ENCODE measurements at regions not wholly inside any gene's neighbourhood (a gene's known extent, or its start where the extent isn't known, plus 50 kb on each side); places are given as distances from the start of the nearest gene placed in this dataset.

- DNase-seq (no peak), ATAC-seq (ENCODE audit: insufficient read depth, low FRiP score) (no peak)
- no peak for TF ChIP-seq CTCF (IDR thresholded peaks at IDR 0.05; ENCODE audit: control extremely low read depth, extremely low read depth)
- H3K9me3 ChIP-seq (ENCODE audit: control insufficient read depth in 4 of 4, insufficient read depth in 3 of 4, low read length in 3 of 4) = no peaks in the 10 kb centered on the region
- H3K36me3 ChIP-seq (ENCODE audit: control insufficient read depth in 4 of 4, insufficient read depth in 4 of 4, low read length in 4 of 4) = no peaks in the 10 kb centered on the region
- WGBS, 2 donors = 87 to 95% methylated on average over 2 of the region's 2 CpGs
- H3K4me3 ChIP-seq = no peak overlapping the region
- no peaks in the 10 kb centered on the region for H3K4me1 ChIP-seq (ENCODE audit: control insufficient read depth in 5 of 5, insufficient read depth in 5 of 5, low read length in 5 of 5)
- no peak overlapping the region for H3K27ac ChIP-seq (ENCODE audit: low read depth in 1 of 2, low read length in 1 of 2)
- H3K9ac ChIP-seq (ENCODE audit: insufficient read depth in 1 of 2, low read length in 2 of 2) = no peak overlapping the region
- peaks cover 0 to 3% (median 0%) of the 10 kb centered on the region in 3 donors for H3K27me3 ChIP-seq (ENCODE audit: control insufficient read depth in 3 of 3, insufficient read depth in 3 of 3, low read length in 2 of 3)
Observed at GRCh38 chr5:98458004-98458403, 315.5 kb upstream of the RGMB start.

GRCh38 chr5:98458726-98459125 lies 314.7 kb upstream of the RGMB start:
- Histone ChIP-seq H3K9me3 (ENCODE audit: control insufficient read depth in 4 of 4, insufficient read depth in 3 of 4, low read length in 3 of 4) (no peaks in the 10 kb centered on the region), H3K4me1 (ENCODE audit: control insufficient read depth in 5 of 5, insufficient read depth in 5 of 5, low read length in 5 of 5) (no peaks in the 10 kb centered on the region), H3K27me3 (ENCODE audit: control insufficient read depth in 3 of 3, insufficient read depth in 3 of 3, low read length in 2 of 3) (peaks cover 0 to 3% (median 0%) of the 10 kb centered on the region in 3 donors), H3K4me3 (no peak overlapping the region), H3K36me3 (ENCODE audit: control insufficient read depth in 4 of 4, insufficient read depth in 4 of 4, low read length in 4 of 4) (no peaks in the 10 kb centered on the region), H3K9ac (ENCODE audit: insufficient read depth in 1 of 2, low read length in 2 of 2) (no peak overlapping the region), H3K27ac (ENCODE audit: low read depth in 1 of 2, low read length in 1 of 2) (no peak overlapping the region)
- ATAC-seq (ENCODE audit: insufficient read depth, low FRiP score) = no peak
- DNase-seq = no peak
- no peak for TF ChIP-seq CTCF (IDR thresholded peaks at IDR 0.05; ENCODE audit: control extremely low read depth, extremely low read depth)

GRCh38 chr5:98460536-98460935 lies 312.9 kb upstream of the RGMB start:
- no peaks in the 10 kb centered on the region for H3K9me3 ChIP-seq (ENCODE audit: control insufficient read depth in 4 of 4, insufficient read depth in 3 of 4, low read length in 3 of 4)
- no peak for ATAC-seq (ENCODE audit: insufficient read depth, low FRiP score)
- H3K27me3 ChIP-seq (ENCODE audit: control insufficient read depth in 3 of 3, insufficient read depth in 3 of 3, low read length in 2 of 3) = peaks cover 0 to 3% (median 0%) of the 10 kb centered on the region in 3 donors
- 53 to 61% methylated on average over 1 of the region's 1 CpG for WGBS, 2 donors
- no peaks in the 10 kb centered on the region for H3K36me3 ChIP-seq (ENCODE audit: control insufficient read depth in 4 of 4, insufficient read depth in 4 of 4, low read length in 4 of 4)
- no peak overlapping the region for H3K9ac ChIP-seq (ENCODE audit: insufficient read depth in 1 of 2, low read length in 2 of 2)
- no peak overlapping the region for H3K4me3 ChIP-seq
- H3K4me1 ChIP-seq (ENCODE audit: control insufficient read depth in 5 of 5, insufficient read depth in 5 of 5, low read length in 5 of 5) = no peaks in the 10 kb centered on the region
- DNase-seq = no peak
- no peak overlapping the region for H3K27ac ChIP-seq (ENCODE audit: low read depth in 1 of 2, low read length in 1 of 2)
- no peak for TF ChIP-seq CTCF (IDR thresholded peaks at IDR 0.05; ENCODE audit: control extremely low read depth, extremely low read depth)

- Histone ChIP-seq H3K4me1 (ENCODE audit: control insufficient read depth in 5 of 5, insufficient read depth in 5 of 5, low read length in 5 of 5) (no peaks in the 10 kb centered on the region), H3K9me3 (ENCODE audit: control insufficient read depth in 4 of 4, insufficient read depth in 3 of 4, low read length in 3 of 4) (peaks cover 0 to 3% (median 0%) of the 10 kb centered on the region in 4 donors), H3K9ac (ENCODE audit: insufficient read depth in 1 of 2, low read length in 2 of 2) (no peak overlapping the region), H3K27ac (ENCODE audit: low read depth in 1 of 2, low read length in 1 of 2) (no peak overlapping the region), H3K4me3 (no peak overlapping the region), H3K27me3 (ENCODE audit: control insufficient read depth in 3 of 3, insufficient read depth in 3 of 3, low read length in 2 of 3) (peaks cover 0 to 3% (median 0%) of the 10 kb centered on the region in 3 donors), H3K36me3 (ENCODE audit: control insufficient read depth in 4 of 4, insufficient read depth in 4 of 4, low read length in 4 of 4) (no peaks in the 10 kb centered on the region)
- no peak for TF ChIP-seq CTCF (IDR thresholded peaks at IDR 0.05; ENCODE audit: control extremely low read depth, extremely low read depth)
- ATAC-seq (ENCODE audit: insufficient read depth, low FRiP score) (no peak), DNase-seq (no peak)
- 76 to 83% methylated on average over 3 of the region's 3 CpGs for WGBS, 2 donors
Observed at GRCh38 chr5:98461485-98461884, 312.0 kb upstream of the RGMB start.

All from lung (tissue), 11 donors.